GM19025 (cell line): ENCODE measurements at regions not wholly inside any gene's neighbourhood (a gene's known extent, or its start where the extent isn't known, plus 50 kb on each side); places are given as distances from the start of the nearest gene placed in this dataset.

Experiments
- ATAC-seq: cut with Tn5 transposase; IDR thresholded peaks from one replicate; pipeline ENCODE4 v1.9.1; 2021; ENCODE audit warnings: mild to moderate bottlenecking, low read depth, moderate library complexity; ENCODE audit not compliant: unreplicated experiment

DNA sequence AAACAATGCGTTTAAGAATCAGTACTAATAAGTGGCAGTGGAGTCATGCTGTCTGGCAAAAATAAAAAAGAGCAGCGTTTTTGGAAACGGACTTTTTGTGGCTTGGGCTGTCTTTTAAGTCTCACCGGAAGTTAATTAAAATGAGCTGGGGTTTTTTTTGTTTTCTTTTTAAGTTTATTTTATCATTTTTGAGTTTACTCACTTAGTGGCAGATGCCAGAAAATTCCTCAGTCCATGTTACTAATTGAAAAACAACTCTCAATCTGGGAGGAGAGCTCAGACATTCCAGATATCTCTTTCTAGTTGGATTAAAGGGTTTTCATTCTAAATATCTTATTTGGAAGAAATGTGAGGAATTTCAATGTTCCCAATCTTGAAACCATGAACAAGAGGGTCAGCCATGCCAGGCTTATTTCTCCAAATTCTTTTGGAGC lies 133.8 kb upstream of the AGR3 start:
- no peak for ATAC-seq

DNA sequence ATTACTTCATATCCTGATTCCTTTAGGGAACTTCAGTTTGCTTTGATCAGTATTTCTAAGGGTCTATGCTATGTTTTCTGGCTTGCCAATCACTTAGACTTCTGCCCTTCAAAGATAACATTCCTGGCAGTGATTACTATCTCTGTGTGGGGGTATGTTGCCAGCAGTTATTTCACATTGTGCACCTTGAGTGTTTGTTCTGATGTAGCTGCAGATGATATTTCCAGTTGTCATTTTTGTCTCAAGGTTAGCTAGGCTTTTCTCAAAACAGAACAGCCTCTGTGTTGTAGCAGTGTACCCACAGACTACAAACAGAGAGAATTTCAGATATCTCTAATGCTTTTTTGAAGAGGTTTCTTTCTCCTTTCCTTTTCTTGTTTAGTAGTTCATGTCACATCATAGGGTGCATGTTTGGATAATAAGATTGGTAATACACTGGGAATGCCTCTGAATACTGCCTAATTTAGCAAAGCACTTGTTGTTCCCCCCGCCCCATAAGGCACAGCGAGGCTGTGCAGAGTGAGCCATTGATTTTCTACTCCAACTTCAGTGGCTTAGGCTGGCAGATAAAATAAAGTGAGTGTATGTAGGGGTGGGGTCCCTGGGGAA lies 134.7 kb upstream of the AGR3 start:
- ATAC-seq = no peak

DNA sequence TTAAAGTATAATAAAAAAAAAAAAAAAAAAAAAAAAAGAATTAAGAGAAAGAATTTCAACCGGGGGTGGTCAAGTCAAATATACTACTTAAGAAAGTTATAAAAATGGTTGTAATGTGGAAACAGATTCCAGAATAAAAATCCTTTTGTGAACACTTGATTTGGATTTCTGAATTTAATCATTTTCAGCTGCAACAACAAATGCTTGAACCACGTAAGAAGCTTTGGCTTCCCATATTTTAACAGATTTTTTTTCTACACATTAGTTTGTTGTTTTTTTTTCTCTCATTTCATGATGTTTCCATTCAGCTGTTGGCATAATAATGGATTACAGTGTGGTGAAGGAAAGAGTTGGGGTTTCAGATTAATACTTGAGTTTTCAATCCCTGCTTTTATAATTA lies 137.3 kb upstream of the AGR3 start:
- no peak for ATAC-seq

DNA sequence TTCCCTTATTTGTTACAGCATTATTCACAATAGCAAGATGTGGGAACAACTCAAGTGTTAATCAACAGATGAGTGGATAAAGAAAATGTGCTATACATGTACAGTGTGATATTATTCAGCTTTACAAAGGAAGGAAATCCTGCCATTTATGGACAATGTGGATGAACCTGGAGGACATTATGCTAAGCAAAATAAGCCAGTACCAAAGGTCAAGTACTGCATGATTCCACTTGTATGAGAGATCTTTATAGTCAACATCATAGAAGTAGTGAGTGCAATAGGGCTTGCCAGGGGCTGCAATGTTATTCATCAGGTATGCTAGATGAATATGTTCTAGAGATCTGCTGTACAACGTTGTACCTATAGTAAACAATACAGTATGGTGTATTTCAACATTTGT lies 138.5 kb upstream of the AGR3 start:
- no peak for ATAC-seq

DNA sequence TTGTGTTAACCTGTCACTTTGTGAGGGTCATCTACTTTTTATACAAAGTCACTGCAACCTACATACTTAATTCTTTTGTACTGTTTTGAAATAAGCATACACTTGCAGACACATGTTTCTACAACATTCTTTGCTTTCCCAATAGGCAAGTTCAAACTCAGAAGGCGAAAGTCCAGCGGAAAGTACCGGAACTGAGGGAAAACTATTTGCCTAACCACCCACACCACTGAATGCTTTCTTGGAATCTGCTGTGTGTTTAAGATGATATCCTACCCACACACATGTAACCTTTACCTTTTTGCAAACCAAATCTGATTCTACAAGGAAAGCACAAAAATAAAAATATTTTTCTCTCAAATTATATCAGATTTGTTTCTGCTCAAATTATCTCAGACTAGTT lies 139.4 kb upstream of the AGR3 start:
- no peak for ATAC-seq

DNA sequence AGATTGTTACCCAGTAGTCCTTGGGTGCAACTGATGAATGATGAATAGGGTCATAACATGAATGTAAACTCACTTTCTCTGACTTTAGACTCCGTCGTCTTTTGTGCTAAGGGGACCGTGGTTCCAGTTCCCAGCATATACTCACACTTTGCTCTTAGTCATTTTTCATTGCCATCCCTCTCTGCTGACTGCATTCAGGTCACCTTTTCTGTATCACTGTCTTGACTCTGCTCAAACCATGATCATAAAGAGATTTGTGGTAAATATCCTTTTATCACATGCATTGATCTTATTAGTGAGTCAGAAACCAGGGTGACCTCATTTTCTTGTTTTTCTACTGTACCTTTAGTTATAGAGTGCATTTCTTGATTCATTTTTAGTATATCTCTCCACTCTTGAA lies 141.1 kb upstream of the AGR3 start:
- ATAC-seq = no peak

DNA sequence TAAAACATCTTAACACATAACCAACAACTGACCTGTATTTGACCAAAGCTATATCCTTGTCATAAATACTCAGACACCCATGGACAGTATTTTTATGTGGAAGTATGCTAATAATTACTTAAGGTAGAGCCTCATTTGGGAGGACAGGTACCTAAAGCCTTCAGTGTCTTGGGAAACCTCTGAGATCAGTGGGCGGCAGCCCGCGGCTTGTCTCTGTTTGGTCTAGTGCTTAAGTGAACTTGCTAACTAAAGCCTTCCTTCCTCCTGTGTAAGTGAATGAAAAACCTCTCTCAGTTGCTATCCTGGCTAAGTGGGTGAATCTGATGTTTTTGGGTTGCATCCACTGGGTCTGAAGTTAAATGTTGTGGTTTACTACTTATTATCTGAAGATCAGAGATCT lies 144.5 kb upstream of the AGR3 start:
- ATAC-seq = no peak

DNA sequence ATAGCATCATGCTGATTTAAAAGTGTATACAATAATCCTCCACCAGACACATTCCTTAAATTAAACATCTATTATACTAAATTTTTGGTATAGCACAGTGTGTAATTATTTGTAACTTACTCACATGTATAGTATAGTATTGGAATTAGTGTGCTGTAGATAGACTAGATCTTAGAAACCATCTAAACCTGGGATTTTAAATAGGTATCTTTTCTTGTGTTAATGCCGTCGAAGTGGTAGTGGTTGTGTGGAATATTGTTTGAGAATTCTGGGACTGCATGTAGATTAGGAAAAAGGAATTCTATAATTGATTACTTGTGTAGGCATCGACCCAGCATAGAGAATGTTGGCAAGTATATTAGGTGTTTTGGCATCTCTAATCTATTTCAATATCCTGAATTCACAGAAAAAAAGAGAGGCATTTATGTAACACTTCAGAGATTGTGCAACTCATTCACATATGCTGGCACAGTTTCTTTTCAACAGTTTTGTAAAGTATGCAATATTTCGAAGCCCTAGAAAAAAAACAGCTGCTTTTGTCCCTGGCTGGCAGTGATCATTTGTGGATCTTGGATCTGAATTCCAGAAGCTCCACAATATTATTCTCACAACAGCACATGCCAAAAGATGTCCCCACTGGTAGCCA lies 145.5 kb upstream of the AGR3 start:
- ATAC-seq = no peak

DNA sequence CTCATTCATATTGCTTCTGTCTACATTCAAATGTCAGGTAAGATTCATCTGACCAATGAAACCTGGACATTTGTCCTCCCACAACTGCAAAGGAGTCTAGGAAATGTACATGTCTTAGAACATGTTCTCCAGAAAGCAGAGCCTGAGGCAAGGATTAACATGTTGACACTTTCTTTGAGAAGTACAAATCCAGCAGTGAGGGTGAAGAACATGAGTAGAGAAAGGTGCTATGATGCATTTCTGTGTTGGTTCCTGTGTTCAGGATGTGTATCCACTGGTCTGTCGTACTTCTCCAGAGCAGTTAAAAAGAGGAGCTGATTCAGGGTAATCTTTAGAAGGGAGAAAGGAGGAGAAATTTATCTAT lies 146.0 kb upstream of the AGR3 start:
- no peak for ATAC-seq

DNA sequence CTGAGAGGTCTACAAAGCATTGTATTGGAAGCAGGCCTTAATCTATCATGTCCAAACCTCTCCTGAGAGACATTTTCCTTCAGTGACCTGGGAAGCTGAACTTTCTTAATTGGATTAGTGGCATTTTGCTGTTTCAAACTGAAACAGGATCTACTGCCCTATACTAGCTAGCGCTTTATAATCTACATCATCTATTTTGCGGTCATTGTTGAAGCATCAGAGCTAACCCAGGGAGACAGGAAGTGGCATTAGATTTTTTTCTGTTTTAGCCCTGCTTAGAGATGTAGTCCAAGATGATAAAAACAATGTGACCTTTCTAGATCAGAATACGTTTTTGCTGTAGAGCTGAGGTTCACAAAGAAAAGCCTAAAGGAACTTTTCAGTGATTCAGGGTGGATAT lies 147.4 kb upstream of the AGR3 start:
- ATAC-seq = no peak

DNA sequence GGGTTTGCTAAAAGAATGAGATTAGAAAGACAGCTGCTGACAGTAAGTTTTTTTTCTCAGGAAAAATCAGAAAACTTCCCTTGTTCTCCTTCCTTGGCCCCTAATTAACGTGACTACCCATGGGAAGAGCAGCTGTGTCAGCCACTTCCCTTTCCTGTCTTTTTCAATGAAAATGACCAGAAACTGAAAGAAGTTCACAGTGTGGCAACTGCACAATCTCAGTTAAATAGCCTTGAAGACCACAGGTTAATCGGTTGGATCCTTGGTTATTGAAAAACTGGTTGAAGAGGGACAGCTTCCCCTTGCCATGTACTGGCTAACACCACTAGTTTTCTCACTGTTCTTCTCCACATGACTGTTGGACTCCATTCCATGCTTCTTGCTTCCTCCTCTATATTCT lies 148.8 kb upstream of the AGR3 start:
- no peak for ATAC-seq

DNA sequence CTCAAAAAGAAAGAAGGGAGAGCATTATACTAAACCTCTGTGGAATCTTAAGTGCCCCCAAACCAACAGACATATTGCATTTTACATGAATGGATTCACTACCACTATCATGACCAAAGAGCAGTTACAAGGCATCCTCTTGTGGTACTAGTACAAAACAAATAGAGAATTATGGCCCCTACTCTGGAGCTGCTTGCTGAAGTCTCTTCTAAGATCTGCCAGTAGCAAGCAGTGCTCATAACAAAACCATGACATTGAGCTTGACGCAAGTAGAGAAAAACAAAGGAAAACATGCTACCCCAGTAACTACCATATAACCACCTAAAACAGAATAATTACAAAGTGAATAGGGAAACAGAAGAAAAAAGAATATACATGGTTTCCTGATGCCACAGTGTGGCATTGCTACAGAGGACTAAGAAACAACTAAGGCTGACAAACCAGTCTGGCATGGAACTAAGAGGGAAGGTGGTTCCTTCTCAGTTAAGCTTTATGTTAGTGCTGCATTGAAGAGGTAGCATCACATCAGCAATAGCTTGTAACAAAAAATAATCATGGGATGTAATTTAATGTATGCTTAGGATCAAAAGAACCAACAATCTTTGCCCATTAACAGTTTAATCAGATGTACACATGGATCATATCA lies 150.2 kb upstream of the AGR3 start:
- ATAC-seq = no peak

DNA sequence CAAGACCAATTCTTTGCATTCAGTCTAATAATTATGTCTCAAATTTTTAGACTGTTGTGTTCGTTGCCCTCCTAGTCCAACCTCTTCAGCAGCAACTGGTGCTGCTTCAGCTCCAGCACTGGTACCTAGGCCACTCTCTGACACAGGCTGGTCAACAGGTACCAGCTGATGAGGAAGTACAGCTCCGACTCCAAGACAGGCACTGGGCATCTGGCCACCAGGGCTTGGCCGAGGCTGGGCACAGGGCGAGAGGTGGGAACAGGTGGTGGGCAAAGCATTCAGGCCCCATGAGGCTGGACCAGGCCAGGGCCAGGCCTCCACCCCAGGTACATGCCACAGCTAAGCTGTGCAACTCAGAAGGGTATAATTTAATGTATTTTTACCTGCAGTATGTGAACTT lies 151.5 kb upstream of the AGR3 start:
- ATAC-seq = no peak

DNA sequence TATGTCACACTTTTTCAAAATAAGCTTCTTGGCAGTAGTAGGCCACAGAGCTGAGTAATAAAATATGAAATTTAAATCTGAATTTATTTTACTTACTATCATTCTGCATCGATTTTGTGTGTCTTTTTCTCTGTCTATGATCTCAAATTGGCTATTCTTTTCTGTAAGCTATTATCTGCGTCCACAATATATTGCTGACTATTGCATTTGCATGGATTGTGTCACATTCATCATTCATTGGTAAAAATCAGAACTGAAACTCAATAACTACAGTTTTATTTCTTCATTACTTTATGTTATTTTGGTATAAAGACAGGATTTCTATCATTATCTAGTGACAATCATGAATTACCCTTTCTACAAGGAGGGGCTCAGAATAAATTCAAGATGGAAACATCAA lies 154.8 kb upstream of the AGR3 start:
- no peak for ATAC-seq

DNA sequence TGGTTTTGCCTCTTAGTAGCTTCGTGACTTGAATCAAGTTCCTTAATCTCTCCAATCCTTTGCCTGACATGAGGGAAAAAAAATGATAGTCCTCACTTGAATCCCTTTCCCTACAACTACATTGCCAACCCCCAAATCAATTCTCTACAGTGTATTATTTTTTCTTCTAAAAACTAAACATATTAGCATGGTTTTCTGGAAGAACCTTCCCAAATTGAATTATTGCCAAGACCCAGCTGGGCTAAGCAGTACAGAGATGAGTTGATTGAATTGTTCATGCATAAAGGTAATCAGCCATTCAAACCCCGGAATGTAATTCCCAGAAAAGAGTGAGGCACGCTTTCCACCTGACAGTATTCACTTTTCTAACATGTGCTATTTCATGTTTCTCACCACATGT lies 155.6 kb upstream of the AGR3 start:
- no peak for ATAC-seq

DNA sequence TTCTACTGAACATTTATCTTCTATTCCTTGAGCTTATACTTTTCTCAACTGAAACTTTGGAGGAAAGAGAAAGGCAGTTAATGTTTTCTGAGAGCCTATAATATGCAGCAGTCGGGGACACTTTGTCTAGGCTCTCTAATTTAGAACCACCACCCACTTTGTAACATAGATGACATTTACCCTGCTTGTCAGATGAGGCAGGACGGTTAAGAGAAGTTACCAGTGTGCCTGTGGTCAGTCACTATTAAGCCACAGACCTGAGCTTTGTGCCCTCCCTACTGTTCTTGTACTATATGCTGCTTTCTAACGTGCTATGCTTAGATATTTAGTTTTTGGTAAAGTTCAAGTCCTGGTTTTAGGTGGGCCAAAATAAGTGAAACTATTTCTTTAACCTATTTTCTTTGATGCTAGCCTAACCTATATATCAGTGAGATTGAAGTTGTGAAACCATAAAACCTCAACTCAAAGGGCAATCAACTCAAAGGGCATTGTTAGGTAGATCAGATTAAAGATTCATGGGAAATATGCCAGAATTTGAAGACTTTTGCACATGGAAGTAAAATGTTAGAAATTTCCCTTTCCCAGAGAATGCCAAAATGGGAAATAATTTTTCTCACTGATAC lies 156.5 kb upstream of the AGR3 start:
- no peak for ATAC-seq

DNA sequence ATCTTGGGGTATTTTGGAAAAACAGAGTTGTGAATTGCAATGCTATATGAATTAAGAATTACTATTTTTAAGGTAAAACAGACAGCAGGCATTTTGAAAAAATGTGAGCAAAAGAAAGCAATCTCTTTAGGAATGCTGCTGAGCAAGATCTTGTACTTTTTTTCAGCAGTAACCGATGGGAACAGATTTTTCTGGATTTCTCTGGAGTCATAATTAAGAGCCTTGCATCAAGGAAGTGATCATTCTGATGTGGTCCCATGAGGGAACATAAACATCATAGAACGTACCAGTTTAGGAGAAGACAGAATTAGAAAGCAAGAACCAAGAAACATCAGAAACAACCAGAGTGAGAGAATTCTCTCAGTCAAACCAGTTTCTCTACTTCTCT lies 157.0 kb upstream of the AGR3 start:
- no peak for ATAC-seq

DNA sequence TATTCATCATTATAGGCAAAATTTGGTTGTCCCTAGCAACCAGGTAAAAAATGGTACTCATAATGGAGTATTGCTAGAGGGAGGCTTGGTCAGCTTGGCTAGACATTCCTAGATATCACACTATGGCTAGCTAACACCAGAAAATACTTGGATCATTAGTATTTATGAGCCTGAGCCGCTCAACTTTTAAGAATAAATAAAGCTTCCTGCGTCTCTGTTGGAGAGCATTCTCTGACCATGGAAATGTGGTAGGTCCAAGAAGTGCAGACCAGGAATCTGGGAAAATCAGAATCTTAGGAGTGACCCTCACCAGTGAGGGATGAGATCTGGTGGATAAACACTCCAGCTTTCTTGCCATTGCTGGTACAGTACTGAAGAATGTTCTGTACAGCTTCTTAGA lies 157.6 kb upstream of the AGR3 start:
- no peak for ATAC-seq

DNA sequence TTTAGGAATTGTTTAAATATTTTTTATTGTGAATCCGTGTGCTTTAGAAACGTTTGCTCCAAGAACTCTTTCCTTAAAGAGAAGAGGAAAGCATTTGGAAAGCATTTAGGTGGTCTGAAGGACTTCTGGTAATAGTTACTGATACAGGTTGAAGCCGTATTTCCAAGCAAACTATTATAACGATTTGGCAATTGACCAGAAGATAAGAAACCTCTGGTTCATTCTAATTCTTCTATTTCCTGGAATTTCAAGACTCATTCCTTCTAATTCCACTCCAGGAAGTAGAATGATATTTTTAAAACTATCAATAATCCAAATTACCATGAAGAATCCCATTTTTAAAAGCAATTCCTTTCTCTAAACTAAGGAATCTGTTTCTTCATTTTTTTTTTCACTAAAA lies 158.9 kb upstream of the AGR3 start:
- ATAC-seq = no peak

DNA sequence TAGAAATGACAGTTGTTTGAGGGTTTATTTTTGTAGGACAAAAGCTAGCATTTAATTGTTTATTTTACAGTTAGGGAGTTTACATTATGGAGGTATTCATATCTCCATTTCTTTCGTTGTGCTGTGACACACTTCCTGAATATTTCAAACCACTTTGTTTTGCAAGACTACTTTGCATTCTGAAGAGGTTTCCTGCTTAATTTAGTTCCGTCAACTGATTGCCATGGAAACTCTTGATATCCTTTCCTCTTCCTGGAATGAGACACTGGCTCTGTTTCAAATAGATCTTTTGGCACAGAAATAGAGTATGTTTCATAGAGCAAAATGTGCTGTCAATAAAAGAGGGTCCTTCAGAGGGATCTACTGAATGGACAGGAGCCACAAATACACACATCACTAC lies 159.5 kb upstream of the AGR3 start:
- ATAC-seq = no peak

DNA sequence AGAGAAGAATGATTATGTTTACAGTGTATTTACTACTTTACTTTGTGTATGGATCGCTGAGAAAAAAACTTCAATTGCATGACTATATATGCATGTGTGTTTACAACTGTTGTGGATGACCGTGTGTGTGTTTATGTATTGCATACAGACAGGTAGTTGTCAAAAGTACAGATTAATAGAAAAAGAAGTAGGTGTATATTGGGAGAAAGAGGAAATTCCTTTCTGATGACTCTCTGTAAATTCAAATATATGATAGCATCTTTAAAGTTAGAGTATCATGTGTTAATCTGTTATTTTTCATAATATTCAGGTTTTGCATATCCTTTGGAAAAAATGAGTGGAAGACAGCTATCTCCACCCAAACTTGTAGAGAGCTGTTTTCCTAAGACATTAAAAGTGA lies 160.4 kb upstream of the AGR3 start:
- no peak for ATAC-seq
